HL-60 (cell line): ENCODE measurements at regions not wholly inside any gene's neighbourhood (a gene's known extent, or its start where the extent isn't known, plus 50 kb on each side); places are given as distances from the start of the nearest gene placed in this dataset.

Source experiments
- DNase-seq, 2 experiments: peaks; one replicate each; pipeline ENCODE4 v3.0.0-alpha.2; 2010 to 2020; ENCODE audit warnings: low read depth in 1 of 2, low spot score in 1 of 2
- H3K27ac ChIP-seq: fragments of 250-450 bp; sonication (Bioruptor Pico); replicated peaks from 2 replicates; pipeline ENCODE4 v1.5.1; 2020; ENCODE audit warnings: mild to moderate bottlenecking, moderate library complexity
- H3K27me3 ChIP-seq: fragments of 250-450 bp; sonication (Bioruptor Pico); 2 replicates; pipeline ENCODE4 v1.5.1; 2021; ENCODE audit warnings: mild to moderate bottlenecking, moderate library complexity; ENCODE audit not compliant: insufficient read depth, poor library complexity, severe bottlenecking
- H3K4me3 ChIP-seq: replicated peaks from 2 replicates; pipeline ENCODE4 v1.5.1; 2011; ENCODE audit warnings: mild to moderate bottlenecking, control low read depth, low read length; ENCODE audit not compliant: insufficient read depth
- CTCF ChIP-seq: IDR thresholded peaks from one replicate; pipeline ENCODE4 v1.5.1; 2011; ENCODE audit warnings: low read length, control low read depth, inconsistent platforms; ENCODE audit not compliant: insufficient read depth
- GABPA ChIP-seq: IDR thresholded peaks from 2 replicates; pipeline ENCODE4 v1.6.1; 2012; ENCODE audit warnings: low read depth
- POLR2AphosphoS5 ChIP-seq: IDR thresholded peaks from 2 replicates; pipeline ENCODE4 v1.6.1; 2012; ENCODE audit warnings: low read depth
- REST ChIP-seq: IDR thresholded peaks from 2 replicates; pipeline ENCODE4 v1.6.1; 2012; ENCODE audit warnings: low read depth; ENCODE audit not compliant: insufficient replicate concordance
- SPI1 ChIP-seq: IDR thresholded peaks from 2 replicates; pipeline ENCODE4 v1.6.1; 2012; ENCODE audit warnings: low read depth, mild to moderate bottlenecking, borderline replicate concordance

GRCh38 chr2:176727696-176728095 lies 458.5 kb downstream of the MTX2 start:
- Histone ChIP-seq H3K4me3 (no peak overlapping the region), H3K27me3 (peaks cover 11% of the 10 kb centered on the region), H3K27ac (no peak overlapping the region)
- no peak for TF ChIP-seq CTCF
- DNase-seq = no peak

GRCh38 chr2:176729706-176730569 lies 460.7 kb downstream of the MTX2 start:
- no peak overlapping the region for H3K27ac ChIP-seq
- no peak overlapping the region for H3K4me3 ChIP-seq
- DNase-seq = no peak
- H3K27me3 ChIP-seq = peaks cover 10% of the 10 kb centered on the region
- TF ChIP-seq POLR2AphosphoS5 (no peak), REST (no peak)

- Histone ChIP-seq H3K27ac (no peak overlapping the region), H3K27me3 (peaks cover 2% of the 10 kb centered on the region), H3K4me3 (no peak overlapping the region)
- no peak for DNase-seq
- TF ChIP-seq POLR2AphosphoS5 (no peak), SPI1 (peak; percentile 75)
Measured at GRCh38 chr2:176732780-176733179, 463.5 kb downstream of the MTX2 start.

GRCh38 chr2:176733698-176734430 lies 464.6 kb downstream of the MTX2 start:
- Histone ChIP-seq H3K27me3 (peaks cover 2% of the 10 kb centered on the region), H3K27ac (no peak overlapping the region)
- no peak for DNase-seq

More at GRCh38 chr2:176733698-176734430, 464.6 kb downstream of the MTX2 start:
- TF ChIP-seq POLR2AphosphoS5 = no peak
- no peak for TF ChIP-seq GABPA
- no peak for TF ChIP-seq REST
- no peak for TF ChIP-seq SPI1
- no peak for TF ChIP-seq CTCF
- H3K4me3 ChIP-seq = no peak overlapping the region
